ENCODE measurements at regions not wholly inside any gene's neighbourhood (a gene's known extent, or its start where the extent isn't known, plus 50 kb on each side); places are given as distances from the start of the nearest gene placed in this dataset.

GRCh38 chr5:6194906-6195612 lies 183.3 kb downstream of the MED10 start:
- Mint-ChIP-seq H3K27ac (no peak overlapping the region), H3K4me1 (peaks cover 12 to 19% of the 10 kb centered on the region in 2 experiments), H3K4me3 (no peak overlapping the region), H3K36me3 (ENCODE audit: insufficient read depth in 1 of 3, low read depth in 3 of 3) (no peaks in the 10 kb centered on the region; a peak in 2 of 7 replicates), H3K9me3 (peaks cover under 1 to 5% of the 10 kb centered on the region in 2 experiments; a peak in 3 of 5 replicates), H3K27me3 (ENCODE audit: low read depth) (no peaks in the 10 kb centered on the region)
- Histone ChIP-seq H2BK120ac (ENCODE audit: low read depth, low read length, poor library complexity, severe bottlenecking) (no peak overlapping the region), H4K5ac (ENCODE audit: insufficient read length, low read depth, low read length) (no peak overlapping the region), H3K9ac (ENCODE audit: extremely low read depth, insufficient read length, low read length) (no peak overlapping the region), H3K4ac (ENCODE audit: low read depth, low read length) (no peak overlapping the region), H3K23ac (ENCODE audit: insufficient read length, low read depth, low read length) (no peak overlapping the region), H2BK15ac (ENCODE audit: low read depth, low read length) (no peak overlapping the region), H4K91ac (ENCODE audit: insufficient read length, low read depth, low read length) (no peak overlapping the region), H2AK5ac (ENCODE audit: insufficient read length, low read length) (no peak overlapping the region), H3K79me1 (ENCODE audit: insufficient read depth, low read depth, low read length, poor library complexity, severe bottlenecking) (no peaks in the 10 kb centered on the region), H3K9me3 (ENCODE audit: control insufficient read depth, low read depth, low read length) (no peaks in the 10 kb centered on the region), H2BK12ac (ENCODE audit: insufficient read length, low read depth, low read length) (no peak overlapping the region), H2BK5ac (ENCODE audit: insufficient read length, low read length) (no peak overlapping the region), H3K56ac (ENCODE audit: insufficient read length, low read depth, low read length) (no peak overlapping the region), H3K4me2 (ENCODE audit: insufficient read depth, insufficient read length, low read length) (no peak overlapping the region), H3T11ph (ENCODE audit: low read length) (no peak overlapping the region), H4K8ac (replicated peaks; ENCODE audit: insufficient read length, low read depth, low read length) (no peak overlapping the region), H2BK20ac (ENCODE audit: low read depth, low read length, poor library complexity, severe bottlenecking) (no peak overlapping the region), H3K18ac (ENCODE audit: insufficient read length, low read depth, low read length) (no peak overlapping the region), H4K20me1 (ENCODE audit: control insufficient read depth, insufficient read depth, insufficient read length) (no peaks in the 10 kb centered on the region), H3K14ac (ENCODE audit: insufficient read depth, low read length) (no peak overlapping the region), H3K27ac (ENCODE audit: insufficient read length, low read depth, low read length) (no peak overlapping the region), H3K27me3 (ENCODE audit: insufficient read depth, low read length) (no peaks in the 10 kb centered on the region), H2AFZ (ENCODE audit: low read length) (no peak overlapping the region), H3K23me2 (ENCODE audit: insufficient read length, low read depth, low read length, poor library complexity, severe bottlenecking) (no peaks in the 10 kb centered on the region), H3K79me2 (ENCODE audit: insufficient read depth, low read length) (no peaks in the 10 kb centered on the region), H3K4me1 (ENCODE audit: insufficient read depth, low read length) (no peaks in the 10 kb centered on the region)
- WGBS (ENCODE audit: extremely low coverage, insufficient read length, low lambda C conversion rate): no CpG with 5 or more reads among the region's 5 CpGs
- no peak for DNase-seq
- no peak for TF ChIP-seq CTCF (conservative IDR thresholded peaks at IDR 0.05)
